OCI-LY7 (cell line): ENCODE measurements at regions not wholly inside any gene's neighbourhood (a gene's known extent, or its start where the extent isn't known, plus 50 kb on each side); places are given as distances from the start of the nearest gene placed in this dataset.

ENCODE experiments used
- EZH2phosphoT487 ChIP-seq: fragments of 200-600 bp; sonication (generic); IDR thresholded peaks from 2 replicates; pipeline ENCODE4 v1.6.1; 2018; ENCODE audit warnings: low read depth, borderline replicate concordance, mild to moderate bottlenecking, mixed run types, antibody characterized with exemption, low read length, moderate library complexity, mixed read lengths
- TF ChIP-seq, protein P1 (sequence below): fragments of 200-600 bp; sonication (generic); conservative IDR thresholded peaks from 2 replicates; pipeline ENCODE4 v1.5.1; 2014; ENCODE audit warnings: mild to moderate bottlenecking, antibody characterized with exemption, low read length, moderate library complexity, mixed read lengths

- TF ChIP-seq, protein P1, sequence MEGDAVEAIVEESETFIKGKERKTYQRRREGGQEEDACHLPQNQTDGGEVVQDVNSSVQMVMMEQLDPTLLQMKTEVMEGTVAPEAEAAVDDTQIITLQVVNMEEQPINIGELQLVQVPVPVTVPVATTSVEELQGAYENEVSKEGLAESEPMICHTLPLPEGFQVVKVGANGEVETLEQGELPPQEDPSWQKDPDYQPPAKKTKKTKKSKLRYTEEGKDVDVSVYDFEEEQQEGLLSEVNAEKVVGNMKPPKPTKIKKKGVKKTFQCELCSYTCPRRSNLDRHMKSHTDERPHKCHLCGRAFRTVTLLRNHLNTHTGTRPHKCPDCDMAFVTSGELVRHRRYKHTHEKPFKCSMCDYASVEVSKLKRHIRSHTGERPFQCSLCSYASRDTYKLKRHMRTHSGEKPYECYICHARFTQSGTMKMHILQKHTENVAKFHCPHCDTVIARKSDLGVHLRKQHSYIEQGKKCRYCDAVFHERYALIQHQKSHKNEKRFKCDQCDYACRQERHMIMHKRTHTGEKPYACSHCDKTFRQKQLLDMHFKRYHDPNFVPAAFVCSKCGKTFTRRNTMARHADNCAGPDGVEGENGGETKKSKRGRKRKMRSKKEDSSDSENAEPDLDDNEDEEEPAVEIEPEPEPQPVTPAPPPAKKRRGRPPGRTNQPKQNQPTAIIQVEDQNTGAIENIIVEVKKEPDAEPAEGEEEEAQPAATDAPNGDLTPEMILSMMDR = peak; percentile 77
- no peak for TF ChIP-seq EZH2phosphoT487
Observed at GRCh38 chr6:10256113-10256690, 158.7 kb downstream of the TFAP2A start.
